SK-N-SH (cell line): ENCODE measurements at regions not wholly inside any gene's neighbourhood (a gene's known extent, or its start where the extent isn't known, plus 50 kb on each side); places are given as distances from the start of the nearest gene placed in this dataset.

ENCODE experiments used
- CTCF ChIP-seq: fragments of 200-600 bp; sonication (generic); IDR thresholded peaks from 2 replicates; pipeline ENCODE4 v1.6.1; 2017; ENCODE audit warnings: antibody characterized with exemption, mild to moderate bottlenecking, moderate library complexity
- MEF2A ChIP-seq: IDR thresholded peaks from 2 replicates; pipeline ENCODE4 v1.4.0; 2012; ENCODE audit warnings: low read depth, borderline replicate concordance
- POLR2AphosphoS5 ChIP-seq: IDR thresholded peaks from 2 replicates; pipeline ENCODE4 v1.6.1; 2012; ENCODE audit warnings: low read depth, low read length
- RAD21 ChIP-seq: IDR thresholded peaks from 2 replicates; pipeline ENCODE4 v1.6.1; 2012; ENCODE audit warnings: mild to moderate bottlenecking, low read length
- RFX5 ChIP-seq: IDR thresholded peaks from 2 replicates; pipeline ENCODE4 v1.6.1; 2012; ENCODE audit warnings: mild to moderate bottlenecking, improper control_type of control experiment, low read length
- TAF1 ChIP-seq: IDR thresholded peaks from 2 replicates; pipeline ENCODE4 v1.6.1; 2012; ENCODE audit warnings: low read depth, mild to moderate bottlenecking, low read length, moderate library complexity, borderline replicate concordance

- TF ChIP-seq TAF1 (no peak), CTCF (no peak), POLR2AphosphoS5 (no peak), RFX5 (no peak), MEF2A (no peak), RAD21 (no peak)
Observed at GRCh38 chr3:148453781-148454191, 243.9 kb upstream of the AGTR1 start.
